HFFc6 (cell line): ENCODE measurements at regions not wholly inside any gene's neighbourhood (a gene's known extent, or its start where the extent isn't known, plus 50 kb on each side); places are given as distances from the start of the nearest gene placed in this dataset.

Source experiments
- DNase-seq: peaks from one replicate; pipeline ENCODE4 v3.0.0-alpha.2; 2018
- H3K27ac Mint-ChIP-seq: 2 replicates; pipeline ENCODE4 v1.8.0; 2020; ENCODE audit warnings: mild to moderate bottlenecking, mixed read lengths
- H3K27me3 Mint-ChIP-seq: 2 replicates; pipeline ENCODE4 v1.8.0; 2021; ENCODE audit warnings: mild to moderate bottlenecking, moderate library complexity, mixed read lengths; ENCODE audit not compliant: insufficient read depth
- H3K36me3 Mint-ChIP-seq: 2 replicates; pipeline ENCODE4 v1.8.0; 2021; ENCODE audit warnings: low read depth, mixed read lengths
- H3K4me1 Mint-ChIP-seq: 2 replicates; pipeline ENCODE4 v1.8.0; 2020; ENCODE audit warnings: low read depth, mixed read lengths
- H3K4me3 Mint-ChIP-seq: 2 replicates; pipeline ENCODE4 v1.8.0; 2020; ENCODE audit warnings: mild to moderate bottlenecking, moderate library complexity, mixed read lengths
- H3K9me3 Mint-ChIP-seq: 2 replicates; pipeline ENCODE4 v1.8.0; 2020; ENCODE audit warnings: mild to moderate bottlenecking, mixed read lengths
- TF ChIP-seq, protein P1 (sequence below): fragments of 200-600 bp; sonication (generic); IDR thresholded peaks from 2 replicates; pipeline ENCODE4 v1.5.0; 2021; ENCODE audit warnings: antibody characterized with exemption, mild to moderate bottlenecking

DNA sequence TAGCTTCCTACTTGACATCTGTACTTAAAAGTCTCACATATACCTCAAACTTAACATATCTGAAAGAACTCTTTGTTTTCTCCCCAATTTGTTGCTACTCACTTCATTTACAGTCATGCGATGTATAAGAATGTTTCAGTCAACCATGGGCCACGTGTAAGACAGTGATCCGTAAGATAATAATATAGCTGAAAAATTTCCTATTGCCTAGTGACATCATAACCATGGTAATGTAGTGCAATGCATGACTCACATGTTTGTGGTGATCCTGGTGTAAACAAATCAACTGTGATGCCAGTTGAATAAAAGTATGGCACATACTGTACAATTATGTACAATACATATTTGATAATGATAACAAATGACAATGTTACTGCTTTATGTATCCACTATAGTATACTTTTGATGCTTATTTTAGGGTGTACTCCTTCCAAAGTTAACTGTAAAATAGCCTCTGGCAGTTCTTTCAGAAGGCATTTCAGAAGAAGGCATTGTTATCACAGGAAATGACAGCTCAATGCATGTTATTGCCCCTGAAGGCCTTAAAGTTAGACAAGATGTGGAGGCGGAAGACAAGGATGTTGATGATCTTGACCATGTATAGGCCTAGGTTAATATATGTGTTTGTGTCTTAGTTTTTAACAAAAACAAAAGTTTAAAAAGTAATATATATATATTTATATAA lies 579.0 kb downstream of the EPHA7 start:
- Mint-ChIP-seq H3K36me3 (no peaks in the 10 kb centered on the region; the same call in 1 of the 2 replicates), H3K27me3 (no peaks in the 10 kb centered on the region), H3K27ac (no peak overlapping the region), H3K4me3 (no peak overlapping the region), H3K4me1 (no peaks in the 10 kb centered on the region), H3K9me3 (peaks cover 23% of the 10 kb centered on the region)
- TF ChIP-seq, protein P1, sequence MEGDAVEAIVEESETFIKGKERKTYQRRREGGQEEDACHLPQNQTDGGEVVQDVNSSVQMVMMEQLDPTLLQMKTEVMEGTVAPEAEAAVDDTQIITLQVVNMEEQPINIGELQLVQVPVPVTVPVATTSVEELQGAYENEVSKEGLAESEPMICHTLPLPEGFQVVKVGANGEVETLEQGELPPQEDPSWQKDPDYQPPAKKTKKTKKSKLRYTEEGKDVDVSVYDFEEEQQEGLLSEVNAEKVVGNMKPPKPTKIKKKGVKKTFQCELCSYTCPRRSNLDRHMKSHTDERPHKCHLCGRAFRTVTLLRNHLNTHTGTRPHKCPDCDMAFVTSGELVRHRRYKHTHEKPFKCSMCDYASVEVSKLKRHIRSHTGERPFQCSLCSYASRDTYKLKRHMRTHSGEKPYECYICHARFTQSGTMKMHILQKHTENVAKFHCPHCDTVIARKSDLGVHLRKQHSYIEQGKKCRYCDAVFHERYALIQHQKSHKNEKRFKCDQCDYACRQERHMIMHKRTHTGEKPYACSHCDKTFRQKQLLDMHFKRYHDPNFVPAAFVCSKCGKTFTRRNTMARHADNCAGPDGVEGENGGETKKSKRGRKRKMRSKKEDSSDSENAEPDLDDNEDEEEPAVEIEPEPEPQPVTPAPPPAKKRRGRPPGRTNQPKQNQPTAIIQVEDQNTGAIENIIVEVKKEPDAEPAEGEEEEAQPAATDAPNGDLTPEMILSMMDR, result no peak
- DNase-seq, result no peak

DNA sequence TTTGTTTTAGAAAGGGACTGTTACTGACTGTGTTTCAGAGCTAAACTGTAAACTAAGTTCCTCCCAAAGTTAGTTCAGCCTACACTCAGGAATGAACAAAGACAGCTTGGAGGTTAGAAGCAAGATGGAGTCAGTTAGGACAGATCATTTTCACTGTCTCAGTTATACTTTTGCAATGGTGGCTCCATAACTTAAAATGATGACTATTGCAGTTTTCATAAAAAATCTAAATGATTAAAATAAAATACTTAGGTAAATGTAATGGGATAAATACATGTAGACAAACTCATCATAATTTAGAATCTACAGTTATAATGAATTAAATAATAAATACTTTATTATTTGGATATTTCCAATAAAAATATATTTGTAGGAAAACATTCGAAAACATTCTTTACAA lies 590.6 kb downstream of the EPHA7 start:
- no peak for DNase-seq
- H3K4me1 Mint-ChIP-seq, result no peaks in the 10 kb centered on the region
- H3K27ac Mint-ChIP-seq, result no peak overlapping the region
- peaks cover 28% of the 10 kb centered on the region; the same call in 1 of the 2 replicates for H3K9me3 Mint-ChIP-seq
- no peaks in the 10 kb centered on the region for H3K36me3 Mint-ChIP-seq
- TF ChIP-seq, protein P1, result no peak
- no peaks in the 10 kb centered on the region for H3K27me3 Mint-ChIP-seq
- no peak overlapping the region for H3K4me3 Mint-ChIP-seq

DNA sequence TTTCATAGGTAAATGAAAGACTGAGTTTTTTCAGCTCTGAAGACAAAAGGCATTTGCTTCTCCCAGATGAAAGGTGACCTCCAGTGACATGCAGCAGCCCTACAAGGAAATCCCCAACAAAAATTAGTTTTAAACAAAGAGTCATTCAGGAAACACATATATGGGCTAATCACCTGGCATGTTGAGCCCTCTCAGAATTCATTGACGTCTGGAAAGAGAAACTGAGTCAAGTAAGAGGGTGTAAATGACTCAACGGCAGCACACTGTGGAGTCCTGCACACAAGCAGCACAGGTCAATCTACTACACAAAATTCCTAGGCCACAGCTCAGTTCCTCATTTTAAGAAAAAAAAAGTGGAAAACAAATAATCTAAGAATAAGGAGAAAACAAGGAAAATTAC lies 592.3 kb downstream of the EPHA7 start:
- Mint-ChIP-seq H3K4me3 (no peak overlapping the region), H3K27me3 (no peaks in the 10 kb centered on the region), H3K27ac (no peak overlapping the region), H3K4me1 (no peaks in the 10 kb centered on the region), H3K36me3 (no peaks in the 10 kb centered on the region), H3K9me3 (peaks cover 22% of the 10 kb centered on the region; the same call in 1 of the 2 replicates)
- DNase-seq, result no peak
- TF ChIP-seq, protein P1, result no peak

DNA sequence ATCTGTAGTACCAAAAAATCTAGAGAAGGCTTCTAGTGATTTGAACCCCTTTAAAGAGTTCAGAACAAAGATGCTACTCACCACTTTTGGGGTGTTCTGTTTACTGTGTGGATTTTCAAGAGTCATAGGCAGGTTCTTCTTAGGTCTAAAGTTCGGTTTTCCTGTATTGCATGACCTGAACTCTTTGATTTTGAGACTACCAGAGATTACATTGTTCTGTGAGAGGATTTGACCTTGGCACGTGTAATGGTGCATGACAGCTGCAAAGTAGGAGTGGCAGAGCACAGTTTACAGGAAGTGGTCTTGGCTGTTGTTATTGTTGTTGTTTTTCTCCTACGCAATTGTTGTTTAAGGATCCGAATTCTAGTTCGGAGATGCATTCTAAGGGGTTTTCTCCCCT lies 592.7 kb downstream of the EPHA7 start:
- H3K36me3 Mint-ChIP-seq, result no peaks in the 10 kb centered on the region
- no peaks in the 10 kb centered on the region for H3K4me1 Mint-ChIP-seq
- no peak overlapping the region for H3K27ac Mint-ChIP-seq
- no peaks in the 10 kb centered on the region for H3K27me3 Mint-ChIP-seq
- TF ChIP-seq, protein P1, result no peak
- no peak overlapping the region for H3K4me3 Mint-ChIP-seq
- H3K9me3 Mint-ChIP-seq, result peaks cover 22% of the 10 kb centered on the region; the same call in 1 of the 2 replicates
- no peak for DNase-seq

DNA sequence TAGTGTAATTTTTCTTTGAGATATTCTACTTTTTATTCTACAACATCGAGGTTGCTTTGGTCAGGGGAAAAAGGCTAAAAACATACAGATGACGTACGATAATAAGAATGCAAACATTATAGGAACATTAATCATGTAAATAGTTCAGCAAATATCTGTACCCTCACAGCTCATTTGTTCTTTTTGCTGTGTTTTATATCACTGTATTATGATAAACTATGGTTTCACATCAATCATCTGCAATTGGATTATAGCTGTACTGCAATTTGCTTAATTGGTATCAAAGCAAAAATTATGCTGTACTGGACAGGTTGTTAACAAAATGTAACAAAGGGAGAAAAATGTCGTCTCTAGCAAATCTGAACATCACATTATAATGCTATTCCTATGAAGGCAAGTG lies 597.1 kb downstream of the EPHA7 start:
- Mint-ChIP-seq H3K27me3 (no peaks in the 10 kb centered on the region), H3K27ac (no peak overlapping the region), H3K9me3 (peaks cover 23% of the 10 kb centered on the region), H3K4me1 (no peaks in the 10 kb centered on the region), H3K36me3 (no peaks in the 10 kb centered on the region), H3K4me3 (no peak overlapping the region)
- TF ChIP-seq, protein P1, result no peak
- DNase-seq, result no peak
